B cell (primary cell): ENCODE measurements at regions not wholly inside any gene's neighbourhood (a gene's known extent, or its start where the extent isn't known, plus 50 kb on each side); places are given as distances from the start of the nearest gene placed in this dataset.

Experiments
- ATAC-seq: fragments of 200-7000 bp; cut with Tn5 transposase; one replicate; pipeline ENCODE4 v1.10.0; 2021; ENCODE audit warnings: low read depth, mild to moderate bottlenecking, moderate number of reproducible peaks, moderate library complexity
- CTCF ChIA-PET: fragments of 350-600 bp; sonication (Branson Sonifier 250); formaldehyde crosslinking; loops from one replicate; lab custom pipeline; 2021; ENCODE audit warnings: antibody characterized with exemption, inconsistent platforms; lab: Charles Lee
- POLR2A ChIA-PET: fragments of 350-600 bp; sonication (Branson Sonifier 250); formaldehyde crosslinking; loops from one replicate; lab custom pipeline; 2021; ENCODE audit warnings: antibody characterized with exemption; lab: Charles Lee
- DNase-seq: peaks from one replicate; pipeline ENCODE4 v3.0.0; 2013
- H2AFZ ChIP-seq: 2 replicates; pipeline ENCODE4 v1.6.1; 2012; ENCODE audit warnings: mild to moderate bottlenecking, low read depth, low read length; ENCODE audit not compliant: insufficient read depth, poor library complexity, severe bottlenecking
- H3K27ac ChIP-seq, 2 donors: 1 replicate in 1 of 2; 2 replicates in 1 of 2; pipeline ENCODE4 v1.5.1; 2012 to 2013; ENCODE audit warnings: low read length in 2 of 2, mild to moderate bottlenecking in 2 of 2, moderate library complexity in 1 of 2
- H3K27me3 ChIP-seq, 4 experiments: fragments of 200-600 bp in 1 of 4; sonication (generic) in 1 of 4; replicated peaks in 1 of 4; 1 replicate in 2 of 4; 2 replicates in 2 of 4; pipeline versions ENCODE4 v1.6.1 to v1.7.0; 2013 to 2016; ENCODE audit warnings: low read length in 3 of 4, mild to moderate bottlenecking in 2 of 4, mixed read lengths in 1 of 4, moderate library complexity in 1 of 4; ENCODE audit not compliant: insufficient read depth in 4 of 4, control insufficient read depth in 3 of 4; ENCODE audit errors: control extremely low read depth in 1 of 4
- H3K36me3 ChIP-seq, 2 experiments: replicated peaks in 1 of 2; 1 replicate in 1 of 2; 2 replicates in 1 of 2; pipeline versions ENCODE4 v1.6.1 to v1.7.1; 2013; ENCODE audit warnings: low read length in 1 of 2; ENCODE audit not compliant: insufficient read depth in 2 of 2, control insufficient read depth in 1 of 2; ENCODE audit errors: control extremely low read depth in 1 of 2, extremely low read depth in 1 of 2
- H3K4me1 ChIP-seq, 2 donors: fragments of 200-600 bp in 1 of 2; sonication (generic) in 1 of 2; 1 replicate in 1 of 2; 2 replicates in 1 of 2; pipeline versions ENCODE4 v1.5.1 to v1.6.1; 2013 to 2017; ENCODE audit warnings: low read length in 2 of 2; ENCODE audit not compliant: control insufficient read depth in 2 of 2, insufficient read depth in 2 of 2
- H3K4me2 ChIP-seq: replicated peaks from 2 replicates; pipeline ENCODE3; 2012; ENCODE audit warnings: mild to moderate bottlenecking, low read depth, low read length; ENCODE audit not compliant: poor library complexity, severe bottlenecking
- H3K4me3 ChIP-seq, 5 experiments: fragments of 200-600 bp in 1 of 5; sonication (generic) in 1 of 5; 1 replicate in 3 of 5; 2 replicates in 2 of 5; pipeline versions ENCODE4 v1.5.1 to v1.7.0; 2011 to 2016; ENCODE audit warnings: low read length in 4 of 5, mild to moderate bottlenecking in 4 of 5, low read depth in 2 of 5, control low read depth in 1 of 5, moderate library complexity in 1 of 5; ENCODE audit not compliant: insufficient read depth in 1 of 5; ENCODE audit errors: control extremely low read depth in 1 of 5, extremely low read depth in 1 of 5
- H3K79me2 ChIP-seq: fragments of 200-600 bp; sonication (generic); one replicate; pipeline ENCODE4 v1.6.0; 2016; ENCODE audit warnings: low read length; ENCODE audit not compliant: control insufficient read depth, insufficient read depth
- H3K9ac ChIP-seq: fragments of 200-600 bp; sonication (generic); 2 replicates; pipeline ENCODE4 v1.6.1; 2017; ENCODE audit warnings: mild to moderate bottlenecking, low read length, moderate library complexity
- H3K9me3 ChIP-seq, 3 donors: one replicate each; pipeline versions ENCODE4 v1.6.1 to v1.7.1; 2013; ENCODE audit warnings: low read length in 2 of 3; ENCODE audit not compliant: control insufficient read depth in 2 of 3, insufficient read depth in 1 of 3; ENCODE audit errors: control extremely low read depth in 1 of 3
- H4K20me1 ChIP-seq: 2 replicates; pipeline ENCODE4 v1.6.0; 2012; ENCODE audit warnings: mild to moderate bottlenecking, low read length; ENCODE audit not compliant: insufficient read depth, control insufficient read depth, poor library complexity, severe bottlenecking
- H3K27ac Mint-ChIP-seq: one replicate; pipeline ENCODE4 v1.8.0; 2021; ENCODE audit warnings: mixed read lengths
- H3K27me3 Mint-ChIP-seq: one replicate; pipeline ENCODE4 v1.8.0; 2021; ENCODE audit warnings: mixed read lengths
- H3K4me1 Mint-ChIP-seq: one replicate; pipeline ENCODE4 v1.8.0; 2021; ENCODE audit warnings: mixed read lengths
- H3K4me3 Mint-ChIP-seq: one replicate; pipeline ENCODE4 v1.8.0; 2021; ENCODE audit warnings: mixed read lengths
- H3K9me3 Mint-ChIP-seq: one replicate; pipeline ENCODE4 v1.8.0; 2022; ENCODE audit warnings: mixed read lengths; ENCODE audit not compliant: insufficient read depth
- CTCF ChIP-seq: fragments of 200-600 bp; IDR thresholded peaks from one replicate; pipeline ENCODE4 v1.8.0; 2022; ENCODE audit warnings: antibody characterized with exemption, mild to moderate bottlenecking
- EZH2 ChIP-seq: IDR thresholded peaks from 2 replicates; pipeline ENCODE4 v1.6.1; 2012; ENCODE audit warnings: borderline replicate concordance, low read depth, mild to moderate bottlenecking, moderate library complexity, low read length; ENCODE audit not compliant: insufficient read depth, poor library complexity, severe bottlenecking
- WGBS: methylation state at CpG from one replicate; pipeline ENCODE4 v1.1.5; 2013; ENCODE audit warnings: missing lambda C conversion rate; ENCODE audit not compliant: insufficient coverage; 5-methylcytosine and 5-hydroxymethylcytosine counted together
- intact Hi-C: fragments of 100-400 bp; cut with micrococcal nuclease; formaldehyde crosslinking; loops from one replicate; pipeline ENCODE4 v1.10.0; 2022

GRCh38 chr3:176206809-176207208 lies 990.5 kb downstream of the TBL1XR1 start:
- Histone ChIP-seq H4K20me1 (no peaks in the 10 kb centered on the region), H2AFZ (no peak overlapping the region), H3K4me1 (no peaks in the 10 kb centered on the region), H3K36me3 (no peaks in the 10 kb centered on the region), H3K27ac (no peak overlapping the region), H3K9me3 (no peaks in the 10 kb centered on the region), H3K4me3 (no peak overlapping the region), H3K9ac (no peak overlapping the region), H3K79me2 (no peaks in the 10 kb centered on the region), H3K4me2 (no peak overlapping the region), H3K27me3 (no peaks in the 10 kb centered on the region)
- DNase-seq (no peak), ATAC-seq (no peak)
- intact Hi-C loops: no loop called here
- Mint-ChIP-seq H3K9me3 (no peaks in the 10 kb centered on the region), H3K4me3 (no peak overlapping the region), H3K27ac (no peak overlapping the region), H3K27me3 (no peaks in the 10 kb centered on the region), H3K4me1 (no peaks in the 10 kb centered on the region)
- POLR2A ChIA-PET: no interaction called here
- CTCF ChIA-PET: no interaction called here
- WGBS: no CpG with 5 or more reads among the region's 2 CpGs
- TF ChIP-seq CTCF: no peak
- TF ChIP-seq EZH2: no peak

GRCh38 chr3:176202652-176203051 lies 994.6 kb downstream of the TBL1XR1 start:
- H3K27ac Mint-ChIP-seq: no peak overlapping the region
- H3K9ac ChIP-seq: no peak overlapping the region
- no peaks in the 10 kb centered on the region for H3K27me3 Mint-ChIP-seq

More at GRCh38 chr3:176202652-176203051, 994.6 kb downstream of the TBL1XR1 start:
- intact Hi-C loops: no loop called here
- CTCF ChIA-PET: no interaction called here
- no peaks in the 10 kb centered on the region for H3K4me1 ChIP-seq
- no peak overlapping the region for H3K4me2 ChIP-seq
- H3K9me3 Mint-ChIP-seq: no peaks in the 10 kb centered on the region
- H3K4me3 Mint-ChIP-seq: no peak overlapping the region
- POLR2A ChIA-PET: no interaction called here
- H4K20me1 ChIP-seq: no peaks in the 10 kb centered on the region
- no CpG with 5 or more reads among the region's 2 CpGs for WGBS
- TF ChIP-seq EZH2: no peak
- TF ChIP-seq CTCF: no peak
- no peak overlapping the region for H3K4me3 ChIP-seq
- no peak overlapping the region for H3K27ac ChIP-seq
- ATAC-seq (no peak), DNase-seq (no peak)
- no peaks in the 10 kb centered on the region for H3K9me3 ChIP-seq
- H2AFZ ChIP-seq: no peak overlapping the region
- H3K36me3 ChIP-seq: no peaks in the 10 kb centered on the region
- H3K79me2 ChIP-seq: no peaks in the 10 kb centered on the region
- H3K4me1 Mint-ChIP-seq: no peaks in the 10 kb centered on the region
- H3K27me3 ChIP-seq: no peaks in the 10 kb centered on the region
